ENCODE measurements at regions not wholly inside any gene's neighbourhood (a gene's known extent, or its start where the extent isn't known, plus 50 kb on each side); places are given as distances from the start of the nearest gene placed in this dataset.

- DNase-seq = peak; percentile 78 to 96
- TF ChIP-seq GATA1 (IDR thresholded peaks at IDR 0.05; ENCODE audit: low read depth, low read length) = peak; percentile 61
- TF ChIP-seq POLR2A (IDR thresholded peaks at IDR 0.05; ENCODE audit: low read length) = no peak
These were observed 458.3 kb downstream of the LMO4 start for GRCh38 chr1:87786861-87787545.

GRCh38 chr1:87787551-87787950 is 458.9 kb downstream of the LMO4 start:
- peak; percentile 29 to 34 for DNase-seq
- TF ChIP-seq POLR2A (IDR thresholded peaks at IDR 0.05; ENCODE audit: low read length) (no peak), GATA1 (IDR thresholded peaks at IDR 0.05; ENCODE audit: low read depth, low read length) (no peak)

GRCh38 chr1:87790756-87791155 is 462.1 kb downstream of the LMO4 start:
- TF ChIP-seq POLR2A (IDR thresholded peaks at IDR 0.05; ENCODE audit: low read length) = no peak
- TF ChIP-seq GATA1 (IDR thresholded peaks at IDR 0.05; ENCODE audit: low read depth, low read length) = no peak
- no peak for DNase-seq

GRCh38 chr1:87791931-87792740 is 463.5 kb downstream of the LMO4 start:
- DNase-seq = no peak
- TF ChIP-seq POLR2A (IDR thresholded peaks at IDR 0.05; ENCODE audit: low read length) (no peak), GATA1 (IDR thresholded peaks at IDR 0.05; ENCODE audit: low read depth, low read length) (no peak)

- TF ChIP-seq GATA1 (IDR thresholded peaks at IDR 0.05; ENCODE audit: low read depth, low read length) = no peak
- no peak for TF ChIP-seq POLR2A (IDR thresholded peaks at IDR 0.05; ENCODE audit: low read length)
- no peak for DNase-seq
These were observed 466.3 kb downstream of the LMO4 start for GRCh38 chr1:87794788-87795614.

- TF ChIP-seq GATA1 (IDR thresholded peaks at IDR 0.05; ENCODE audit: low read depth, low read length) (no peak), POLR2A (IDR thresholded peaks at IDR 0.05; ENCODE audit: low read length) (no peak)
- DNase-seq = no peak
These were observed 467.1 kb downstream of the LMO4 start for GRCh38 chr1:87795615-87796337.

- TF ChIP-seq POLR2A (IDR thresholded peaks at IDR 0.05; ENCODE audit: low read length) (no peak), GATA1 (IDR thresholded peaks at IDR 0.05; ENCODE audit: low read depth, low read length) (no peak)
- no peak for DNase-seq
These were observed 467.8 kb downstream of the LMO4 start for GRCh38 chr1:87796471-87796901.

GRCh38 chr1:87799451-87799850 is 470.8 kb downstream of the LMO4 start:
- TF ChIP-seq POLR2A (IDR thresholded peaks at IDR 0.05; ENCODE audit: low read length) (no peak), GATA1 (IDR thresholded peaks at IDR 0.05; ENCODE audit: low read depth, low read length) (no peak)
- DNase-seq = no peak

GRCh38 chr1:87800006-87800405 is 471.3 kb downstream of the LMO4 start:
- TF ChIP-seq GATA1 (IDR thresholded peaks at IDR 0.05; ENCODE audit: low read depth, low read length) (no peak), POLR2A (IDR thresholded peaks at IDR 0.05; ENCODE audit: low read length) (no peak)
- no peak for DNase-seq

- TF ChIP-seq GATA1 (IDR thresholded peaks at IDR 0.05; ENCODE audit: low read depth, low read length) (no peak), POLR2A (IDR thresholded peaks at IDR 0.05; ENCODE audit: low read length) (no peak)
- no peak for DNase-seq
These were observed 474.7 kb downstream of the LMO4 start for GRCh38 chr1:87803375-87803774.

- DNase-seq = no peak
- TF ChIP-seq POLR2A (IDR thresholded peaks at IDR 0.05; ENCODE audit: low read length) (no peak), GATA1 (IDR thresholded peaks at IDR 0.05; ENCODE audit: low read depth, low read length) (no peak)
These were observed 475.4 kb downstream of the LMO4 start for GRCh38 chr1:87804128-87804527.

GRCh38 chr1:87805666-87806378 is 477.1 kb downstream of the LMO4 start:
- no peak for DNase-seq
- TF ChIP-seq POLR2A (IDR thresholded peaks at IDR 0.05; ENCODE audit: low read length) (no peak), GATA1 (IDR thresholded peaks at IDR 0.05; ENCODE audit: low read depth, low read length) (no peak)

Data from erythroblast (primary cell).